Heart right ventricle (tissue), 16 donors: ENCODE measurements at regions not wholly inside any gene's neighbourhood (a gene's known extent, or its start where the extent isn't known, plus 50 kb on each side); places are given as distances from the start of the nearest gene placed in this dataset.

Source experiments
- ATAC-seq, 8 donors: fragments of 200-7000 bp; cut with Tn5 transposase; one replicate each; pipeline ENCODE4 v1.9.1; 2020; ENCODE audit warnings: mild to moderate bottlenecking in 8 of 8, moderate library complexity in 8 of 8, moderate number of reproducible peaks in 1 of 8
- DNase-seq, 2 donors: peaks; one replicate each; pipeline ENCODE4 v3.0.0-alpha.2; 2020
- H3K27ac ChIP-seq, 10 donors: fragments of 200-600 bp; sonication (generic) in 2 of 10; one replicate each; pipeline versions ENCODE4 v1.5.0 to v1.8.0; 2020 to 2022; ENCODE audit warnings: mild to moderate bottlenecking in 3 of 10
- H3K27me3 ChIP-seq, 7 donors: fragments of 200-600 bp; one replicate each; pipeline ENCODE4 v1.8.0; 2021 to 2022; ENCODE audit warnings: mild to moderate bottlenecking in 2 of 7
- H3K36me3 ChIP-seq, 9 donors: fragments of 200-600 bp; sonication (generic) in 1 of 9; one replicate each; pipeline versions ENCODE4 v1.5.0 to v1.8.0; 2020 to 2022; ENCODE audit warnings: mild to moderate bottlenecking in 2 of 9
- H3K4me1 ChIP-seq, 9 donors: fragments of 200-600 bp; sonication (generic) in 1 of 9; one replicate each; pipeline versions ENCODE4 v1.5.0 to v1.8.0; 2020 to 2022; ENCODE audit warnings: mild to moderate bottlenecking in 4 of 9
- H3K4me3 ChIP-seq, 10 donors: fragments of 200-600 bp; sonication (generic) in 2 of 10; one replicate each; pipeline versions ENCODE4 v1.5.0 to v1.8.0; 2020 to 2022; ENCODE audit warnings: mild to moderate bottlenecking in 7 of 10, moderate library complexity in 2 of 10
- H3K9me3 ChIP-seq, 11 donors: fragments of 200-600 bp in 10 of 11; sonication (generic) in 2 of 11; one replicate each; pipeline versions ENCODE4 v1.5.0 to v1.8.0; 2013 to 2022; ENCODE audit warnings: mild to moderate bottlenecking in 2 of 11, control low read depth in 1 of 11, moderate library complexity in 1 of 11
- CTCF ChIP-seq, 9 donors: fragments of 200-600 bp; sonication (generic) in 2 of 9; IDR thresholded peaks; one replicate each; pipeline versions ENCODE4 v1.5.0 to v1.8.0; 2021 to 2022; ENCODE audit warnings: antibody characterized with exemption in 9 of 9, mild to moderate bottlenecking in 5 of 9, moderate library complexity in 1 of 9
- WGBS, 2 donors: extraction: QIAGEN DNeasy Blood & Tissue Kit; methylation state at CpG; one replicate each; pipeline ENCODE4 v1.1.7; 2013; ENCODE audit warnings: inconsistent platforms in 1 of 2; 5-methylcytosine and 5-hydroxymethylcytosine counted together
- intact Hi-C, 10 donors: fragments of 100-400 bp; cut with DNase I; formaldehyde crosslinking; loops; one replicate each; pipeline versions ENCODE4 v1.11.1 to v1.14.2; 2022
- donor health status: Arrhythmogenic right ventricular cardiomyopathy.
- donor health status: ischemic (EF 13 %, LVEDD 7.1; RV severe dilation, severe dysfunction).
- donor health status: healthy with polysubstance abuse.
- donor health status: DM: no; HTN: yes; CAD: no.
- donor health status: DM: no; HTN: no; CAD: no.
- donor health status: ischemic (EF 25% LVEDD 6.9; RV normal size, moderate dysfunction).
- donor health status: ischemic (EF 25% LVEDD 5.7; RV mildly dilated, moderate dysfunction).
- donor health status: healthy.
- donor health status: DM: yes; HTN: yes; CAD: no.
- donor health status: Ischemic cardiomyopathy.
- donor health status: ischemic (EF 35%, LVEDD 5.7; RV mildly dilated, moderate dysfunction).
- donor health status: nonischemic (EF 11% LVEDD 7.7; RV severe dilation, severe dysfunction).
- donor health status: DM: yes; HTN: yes; CAD: no.
- donor health status: PGD.
- donor health status: ischemic (EF 29% LVEDD 5.4; RV normal size, mild dysfunction).
- donor health status: nonischemic (EF 23%, LVEDD 6.1; RV moderate dilation, normal function).

- no peaks in the 10 kb centered on the region for H3K4me1 ChIP-seq
- intact Hi-C loops: no loop called here
- ATAC-seq (no peak), DNase-seq (no peak)
- H3K9me3 ChIP-seq: peaks cover 0 to 3% (median 0%) of the 10 kb centered on the region in 11 donors
- no peak overlapping the region for H3K4me3 ChIP-seq
- no peaks in the 10 kb centered on the region for H3K36me3 ChIP-seq
- TF ChIP-seq CTCF (IDR thresholded peaks at IDR 0.05): no peak
- H3K27ac ChIP-seq: no peak overlapping the region
- no peaks in the 10 kb centered on the region for H3K27me3 ChIP-seq
- WGBS, 2 donors: 53 to 59% methylated on average over 4 of the region's 4 CpGs
These were observed 193.3 kb downstream of the PSAT1 start for GRCh38 chr9:78490231-78490630.

- no peak overlapping the region for H3K4me3 ChIP-seq
- ATAC-seq: no peak
- 27 to 43% methylated on average over 3 of the region's 3 CpGs for WGBS, 2 donors
These were observed 194.5 kb downstream of the PSAT1 start for GRCh38 chr9:78491402-78491801.

GRCh38 chr9:78493166-78493742 lies 196.3 kb downstream of the PSAT1 start:
- intact Hi-C loops: no loop called here
- H3K4me3 ChIP-seq: no peak overlapping the region
- H3K4me1 ChIP-seq: no peaks in the 10 kb centered on the region
- H3K27ac ChIP-seq: no peak overlapping the region
- WGBS, 2 donors: 70 to 75% methylated on average over 2 of the region's 2 CpGs
- peaks cover 0 to 3% (median 0%) of the 10 kb centered on the region in 11 donors for H3K9me3 ChIP-seq
- DNase-seq (no peak), ATAC-seq (no peak)
- no peaks in the 10 kb centered on the region for H3K27me3 ChIP-seq
- TF ChIP-seq CTCF (IDR thresholded peaks at IDR 0.05): no peak
- no peaks in the 10 kb centered on the region for H3K36me3 ChIP-seq

More at GRCh38 chr9:78491402-78491801, 194.5 kb downstream of the PSAT1 start:
- H3K4me1 ChIP-seq: no peaks in the 10 kb centered on the region
- H3K27ac ChIP-seq: no peak overlapping the region
- H3K27me3 ChIP-seq: no peaks in the 10 kb centered on the region
- H3K36me3 ChIP-seq: no peaks in the 10 kb centered on the region
- intact Hi-C loops: no loop called here
- no peak for DNase-seq
- no peak for TF ChIP-seq CTCF (IDR thresholded peaks at IDR 0.05)
- H3K9me3 ChIP-seq: peaks cover 0 to 3% (median 0%) of the 10 kb centered on the region in 11 donors

GRCh38 chr9:78502566-78502965 lies 205.6 kb downstream of the PSAT1 start:
- no peak overlapping the region for H3K4me3 ChIP-seq
- H3K36me3 ChIP-seq: no peaks in the 10 kb centered on the region
- no peaks in the 10 kb centered on the region for H3K9me3 ChIP-seq
- H3K4me1 ChIP-seq: no peaks in the 10 kb centered on the region
- no peak for TF ChIP-seq CTCF (IDR thresholded peaks at IDR 0.05)
- WGBS, 2 donors: 39 to 46% methylated on average over 5 of the region's 5 CpGs
- intact Hi-C loops: loop anchor here in 1 of 10 donors (5.0 kb wide), 1 partner anchor 1165 kb away; no protein-coding TSS in a partner anchor
- DNase-seq: no peak
- H3K27ac ChIP-seq: no peak overlapping the region
- ATAC-seq: no peak
- H3K27me3 ChIP-seq: no peaks in the 10 kb centered on the region
